Brain microvascular endothelial cell (primary cell): ENCODE measurements at regions not wholly inside any gene's neighbourhood (a gene's known extent, or its start where the extent isn't known, plus 50 kb on each side); places are given as distances from the start of the nearest gene placed in this dataset.

Experiments
- DNase-seq: peaks from one replicate; pipeline ENCODE4 v3.0.0-alpha.2; 2020
- H3K27ac ChIP-seq: fragments of 250-450 bp; sonication (Bioruptor Pico); 2 replicates; pipeline ENCODE4 v1.5.1; 2020; ENCODE audit warnings: mild to moderate bottlenecking, moderate library complexity
- H3K27me3 ChIP-seq: fragments of 250-450 bp; sonication (Bioruptor Pico); replicated peaks from 2 replicates; pipeline ENCODE4 v1.5.1; 2020; ENCODE audit warnings: mild to moderate bottlenecking
- H3K36me3 ChIP-seq: fragments of 250-450 bp; sonication (Bioruptor Pico); replicated peaks from 2 replicates; pipeline ENCODE4 v1.5.1; 2020; ENCODE audit warnings: mild to moderate bottlenecking
- H3K4me3 ChIP-seq: 2 replicates; pipeline ENCODE4 v1.5.1; 2011; ENCODE audit warnings: low read depth, mild to moderate bottlenecking, control low read depth, low read length, moderate library complexity
- in situ Hi-C: cut with HindIII; loops from 2 replicates; pipeline ENCODE4 v1.10.0; 2017; ENCODE audit warnings: low sequenced_read_pairs, low pct_ligation_motif_present
- TF ChIP-seq, protein P1 (sequence below): IDR thresholded peaks from 2 replicates; pipeline ENCODE4 v1.5.1; 2011; ENCODE audit warnings: low read depth, mild to moderate bottlenecking, moderate library complexity, low read length, control low read depth, inconsistent platforms; ENCODE audit errors: missing control alignments

DNA sequence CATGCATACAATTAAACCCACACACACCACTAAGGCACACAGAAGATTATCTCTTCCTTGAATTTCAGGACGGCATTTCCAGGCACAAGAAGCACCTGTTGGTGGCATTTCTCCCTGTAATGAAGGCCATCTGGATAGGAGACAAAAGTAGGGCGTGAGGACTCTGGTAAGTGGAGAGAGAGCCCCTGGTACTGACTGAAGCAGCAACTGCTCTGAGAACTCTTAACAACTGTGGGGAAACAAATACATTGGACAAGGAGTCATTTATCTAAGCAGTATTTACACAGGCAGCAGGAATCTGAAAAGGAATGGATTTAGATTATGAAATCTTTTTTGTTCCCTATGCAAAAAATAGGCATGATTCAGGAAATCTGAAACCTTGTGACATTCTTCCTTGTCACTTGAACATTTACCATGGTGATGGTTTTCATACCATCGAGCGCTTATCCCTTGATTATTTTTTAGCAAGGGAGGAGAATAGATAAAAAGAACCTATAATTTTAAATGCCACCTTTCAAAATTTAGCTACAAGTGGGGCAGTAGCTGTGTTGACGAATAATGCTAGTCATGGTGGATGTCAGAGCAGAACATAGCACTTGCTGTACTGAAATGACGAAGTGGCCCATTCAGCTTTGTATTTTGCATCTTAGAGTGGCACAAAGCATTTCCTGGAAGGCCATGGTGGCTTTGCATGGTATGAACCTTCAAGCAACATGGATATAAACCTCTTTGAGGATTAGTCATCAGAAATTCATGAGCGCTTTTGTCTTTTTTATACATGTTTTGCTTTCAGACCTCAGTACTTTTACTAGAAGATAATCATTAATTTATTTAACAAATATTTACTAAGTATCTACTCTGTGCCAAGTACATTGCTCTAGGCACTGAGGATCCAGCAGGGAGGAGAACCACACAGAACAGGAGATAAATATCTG is 362.0 kb downstream of the ADGRL2 start:
- DNase-seq, result no peak
- in situ Hi-C loops, result no loop called here
- no peaks in the 10 kb centered on the region for H3K27me3 ChIP-seq
- H3K36me3 ChIP-seq, result no peaks in the 10 kb centered on the region
- no peak overlapping the region for H3K4me3 ChIP-seq
- TF ChIP-seq, protein P1, sequence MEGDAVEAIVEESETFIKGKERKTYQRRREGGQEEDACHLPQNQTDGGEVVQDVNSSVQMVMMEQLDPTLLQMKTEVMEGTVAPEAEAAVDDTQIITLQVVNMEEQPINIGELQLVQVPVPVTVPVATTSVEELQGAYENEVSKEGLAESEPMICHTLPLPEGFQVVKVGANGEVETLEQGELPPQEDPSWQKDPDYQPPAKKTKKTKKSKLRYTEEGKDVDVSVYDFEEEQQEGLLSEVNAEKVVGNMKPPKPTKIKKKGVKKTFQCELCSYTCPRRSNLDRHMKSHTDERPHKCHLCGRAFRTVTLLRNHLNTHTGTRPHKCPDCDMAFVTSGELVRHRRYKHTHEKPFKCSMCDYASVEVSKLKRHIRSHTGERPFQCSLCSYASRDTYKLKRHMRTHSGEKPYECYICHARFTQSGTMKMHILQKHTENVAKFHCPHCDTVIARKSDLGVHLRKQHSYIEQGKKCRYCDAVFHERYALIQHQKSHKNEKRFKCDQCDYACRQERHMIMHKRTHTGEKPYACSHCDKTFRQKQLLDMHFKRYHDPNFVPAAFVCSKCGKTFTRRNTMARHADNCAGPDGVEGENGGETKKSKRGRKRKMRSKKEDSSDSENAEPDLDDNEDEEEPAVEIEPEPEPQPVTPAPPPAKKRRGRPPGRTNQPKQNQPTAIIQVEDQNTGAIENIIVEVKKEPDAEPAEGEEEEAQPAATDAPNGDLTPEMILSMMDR, result no peak
- H3K27ac ChIP-seq, result no peak overlapping the region

DNA sequence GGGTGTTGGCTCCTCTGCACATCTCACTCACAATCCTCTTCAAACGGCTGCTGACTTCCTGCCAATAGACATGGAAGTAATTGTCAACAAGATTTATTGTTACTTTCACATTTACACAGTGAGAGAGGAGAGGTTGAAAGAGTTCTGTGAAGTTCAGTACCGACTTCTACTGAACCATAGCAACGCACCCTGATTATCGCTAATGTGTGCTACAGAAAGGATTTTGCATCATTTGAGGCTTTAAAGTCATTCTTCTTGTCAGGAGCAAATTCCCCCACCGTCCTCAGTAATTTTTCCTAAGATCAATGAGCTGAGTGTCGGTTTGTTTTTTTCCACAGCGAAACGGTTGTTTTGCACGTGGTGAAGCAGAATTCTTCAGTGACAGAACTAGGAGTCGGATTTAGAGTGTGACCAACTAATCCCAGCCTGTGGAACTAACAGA is 361.0 kb downstream of the ADGRL2 start:
- TF ChIP-seq, protein P1, result no peak
- Histone ChIP-seq H3K36me3 (no peaks in the 10 kb centered on the region), H3K4me3 (peak overlapping the region; percentile 12), H3K27ac (no peak overlapping the region), H3K27me3 (no peaks in the 10 kb centered on the region)
- no peak for DNase-seq
- in situ Hi-C loops, result no loop called here

DNA sequence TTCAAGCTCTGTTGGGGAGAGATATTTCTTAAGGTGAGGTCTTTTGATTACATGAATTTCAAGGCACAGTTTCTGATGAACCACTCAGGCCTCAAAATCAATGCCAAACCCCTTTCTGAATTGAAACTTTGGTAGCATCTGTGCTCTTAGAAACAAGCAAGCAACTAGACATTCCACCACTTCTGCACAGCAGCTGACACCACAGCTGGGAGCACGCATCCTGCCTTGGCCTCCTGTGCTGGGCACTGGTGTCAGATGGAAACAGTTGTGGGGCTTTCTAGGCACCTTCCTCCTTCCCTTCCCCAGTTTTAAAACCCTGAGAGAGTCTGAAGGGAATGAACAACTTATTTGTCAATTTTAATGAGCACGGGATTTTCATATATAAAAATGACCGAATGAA is 360.2 kb downstream of the ADGRL2 start:
- Histone ChIP-seq H3K4me3 (no peak overlapping the region), H3K27ac (no peak overlapping the region), H3K27me3 (no peaks in the 10 kb centered on the region), H3K36me3 (no peaks in the 10 kb centered on the region)
- TF ChIP-seq, protein P1, result no peak
- no peak for DNase-seq
- in situ Hi-C loops, result no loop called here

DNA sequence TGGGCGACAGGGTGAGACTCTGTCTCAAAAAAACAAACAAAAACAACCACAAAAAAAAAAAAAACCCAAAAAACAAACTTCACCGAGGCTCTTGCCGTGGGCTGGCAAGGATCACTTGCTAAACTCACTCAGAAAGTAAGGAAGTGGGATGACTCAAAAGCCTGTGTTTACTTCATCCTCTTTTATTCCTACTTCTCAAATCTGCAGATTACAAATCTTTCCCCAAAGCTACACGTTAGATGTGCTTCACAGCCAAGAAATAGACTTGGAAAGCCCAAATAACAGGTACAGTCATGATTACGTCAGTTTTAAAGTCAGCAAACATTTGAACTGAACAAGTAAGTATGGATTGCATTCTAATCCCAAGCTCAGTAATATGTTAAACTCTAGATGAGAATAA is 359.3 kb downstream of the ADGRL2 start:
- in situ Hi-C loops, result no loop called here
- DNase-seq, result no peak
- TF ChIP-seq, protein P1, result no peak
- no peaks in the 10 kb centered on the region for H3K27me3 ChIP-seq
- no peak overlapping the region for H3K4me3 ChIP-seq
- no peaks in the 10 kb centered on the region for H3K36me3 ChIP-seq
- H3K27ac ChIP-seq, result no peak overlapping the region

DNA sequence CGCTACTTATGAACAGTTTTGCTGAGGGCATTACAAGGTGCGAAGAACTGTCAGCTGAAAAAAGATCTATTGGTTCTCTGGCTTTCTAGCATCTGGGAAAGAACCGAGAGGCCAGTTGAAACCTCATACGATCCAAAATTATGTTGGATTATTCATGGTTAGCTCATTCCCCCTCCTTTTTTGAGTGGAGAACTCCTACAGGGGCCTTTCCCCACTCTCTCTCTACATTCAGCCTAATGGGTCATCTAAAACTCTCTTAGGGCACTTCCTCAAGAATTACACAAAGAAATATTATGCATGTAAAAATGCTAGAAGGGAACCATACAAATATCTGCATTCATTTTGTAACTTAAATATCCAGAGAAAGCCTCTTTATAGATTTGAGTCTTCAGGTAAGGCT is 358.2 kb downstream of the ADGRL2 start:
- Histone ChIP-seq H3K36me3 (no peaks in the 10 kb centered on the region), H3K27ac (no peak overlapping the region), H3K27me3 (no peaks in the 10 kb centered on the region), H3K4me3 (no peak overlapping the region)
- in situ Hi-C loops, result no loop called here
- TF ChIP-seq, protein P1, result no peak
- DNase-seq, result no peak
